ENCODE measurements at regions not wholly inside any gene's neighbourhood (a gene's known extent, or its start where the extent isn't known, plus 50 kb on each side); places are given as distances from the start of the nearest gene placed in this dataset.
"Not testable (repeated sequence)": the region's sequence is repeated elsewhere in the genome, so short reads cannot be mapped to it uniquely, and the experiment has no call there.

- TF ChIP-seq, protein P1, sequence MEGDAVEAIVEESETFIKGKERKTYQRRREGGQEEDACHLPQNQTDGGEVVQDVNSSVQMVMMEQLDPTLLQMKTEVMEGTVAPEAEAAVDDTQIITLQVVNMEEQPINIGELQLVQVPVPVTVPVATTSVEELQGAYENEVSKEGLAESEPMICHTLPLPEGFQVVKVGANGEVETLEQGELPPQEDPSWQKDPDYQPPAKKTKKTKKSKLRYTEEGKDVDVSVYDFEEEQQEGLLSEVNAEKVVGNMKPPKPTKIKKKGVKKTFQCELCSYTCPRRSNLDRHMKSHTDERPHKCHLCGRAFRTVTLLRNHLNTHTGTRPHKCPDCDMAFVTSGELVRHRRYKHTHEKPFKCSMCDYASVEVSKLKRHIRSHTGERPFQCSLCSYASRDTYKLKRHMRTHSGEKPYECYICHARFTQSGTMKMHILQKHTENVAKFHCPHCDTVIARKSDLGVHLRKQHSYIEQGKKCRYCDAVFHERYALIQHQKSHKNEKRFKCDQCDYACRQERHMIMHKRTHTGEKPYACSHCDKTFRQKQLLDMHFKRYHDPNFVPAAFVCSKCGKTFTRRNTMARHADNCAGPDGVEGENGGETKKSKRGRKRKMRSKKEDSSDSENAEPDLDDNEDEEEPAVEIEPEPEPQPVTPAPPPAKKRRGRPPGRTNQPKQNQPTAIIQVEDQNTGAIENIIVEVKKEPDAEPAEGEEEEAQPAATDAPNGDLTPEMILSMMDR (IDR thresholded peaks at IDR 0.05) = not testable (repeated sequence)
- not testable (repeated sequence) for TF ChIP-seq POLR2A (IDR thresholded peaks at IDR 0.05)
These were observed 193.5 kb downstream of the CCDC74A start for GRCh38 chr2:131721163-131721562.
